SJSA1 (cell line): ENCODE measurements at regions not wholly inside any gene's neighbourhood (a gene's known extent, or its start where the extent isn't known, plus 50 kb on each side); places are given as distances from the start of the nearest gene placed in this dataset.

Experiments used
- DNase-seq, 2 experiments: peaks; one replicate each; pipeline ENCODE4 v3.0.0-alpha.2; 2015 to 2020; ENCODE audit warnings: low spot score in 2 of 2, low read depth in 1 of 2
- H3K27ac ChIP-seq: fragments of 250-450 bp; sonication (Bioruptor Pico); 2 replicates; pipeline ENCODE4 v1.5.1; 2020; ENCODE audit warnings: mild to moderate bottlenecking, moderate library complexity
- H3K27me3 ChIP-seq: fragments of 250-450 bp; sonication (Bioruptor Pico); replicated peaks from 2 replicates; pipeline ENCODE4 v1.5.1; 2020; ENCODE audit warnings: mild to moderate bottlenecking, moderate library complexity
- H3K36me3 ChIP-seq: fragments of 250-450 bp; sonication (Bioruptor Pico); 2 replicates; pipeline ENCODE4 v1.5.1; 2020; ENCODE audit warnings: mild to moderate bottlenecking
- H3K4me1 ChIP-seq: fragments of 250-450 bp; sonication (Bioruptor Pico); replicated peaks from 2 replicates; pipeline ENCODE4 v1.6.1; 2021; ENCODE audit warnings: mild to moderate bottlenecking
- H3K4me3 ChIP-seq: fragments of 250-450 bp; sonication (Bioruptor Pico); 2 replicates; pipeline ENCODE4 v1.5.1; 2020; ENCODE audit warnings: mild to moderate bottlenecking
- H3K9me3 ChIP-seq: fragments of 250-450 bp; sonication (Bioruptor Pico); replicated peaks from 2 replicates; pipeline ENCODE4 v1.5.1; 2020; ENCODE audit warnings: mild to moderate bottlenecking

- Histone ChIP-seq H3K4me1 (no peaks in the 10 kb centered on the region), H3K4me3 (no peak overlapping the region), H3K27me3 (peaks cover 3% of the 10 kb centered on the region; the same call in 1 of the 2 replicates), H3K36me3 (no peaks in the 10 kb centered on the region), H3K27ac (no peak overlapping the region), H3K9me3 (no peaks in the 10 kb centered on the region)
- DNase-seq, result no peak
These were observed 596.1 kb downstream of the PTPRU start for GRCh38 chr1:29832471-29832870.

GRCh38 chr1:29831500-29832117 is 595.3 kb downstream of the PTPRU start:
- DNase-seq, result no peak
- H3K27me3 ChIP-seq, result peaks cover 3% of the 10 kb centered on the region; the same call in 1 of the 2 replicates
- H3K4me3 ChIP-seq, result no peak overlapping the region
- H3K27ac ChIP-seq, result no peak overlapping the region
- no peaks in the 10 kb centered on the region for H3K36me3 ChIP-seq
- H3K9me3 ChIP-seq, result no peaks in the 10 kb centered on the region
- no peaks in the 10 kb centered on the region for H3K4me1 ChIP-seq

- peaks cover 3% of the 10 kb centered on the region; the same call in 1 of the 2 replicates for H3K27me3 ChIP-seq
- H3K9me3 ChIP-seq, result no peaks in the 10 kb centered on the region
- no peak overlapping the region for H3K4me3 ChIP-seq
- no peaks in the 10 kb centered on the region for H3K4me1 ChIP-seq
- no peak for DNase-seq
- no peak overlapping the region for H3K27ac ChIP-seq
- no peaks in the 10 kb centered on the region for H3K36me3 ChIP-seq
These were observed 594.6 kb downstream of the PTPRU start for GRCh38 chr1:29830916-29831315.

- Histone ChIP-seq H3K27me3 (peaks cover 3% of the 10 kb centered on the region; the same call in 1 of the 2 replicates), H3K4me1 (no peaks in the 10 kb centered on the region)
- no peak for DNase-seq
These were observed 594.1 kb downstream of the PTPRU start for GRCh38 chr1:29830383-29830782.

GRCh38 chr1:29829448-29830344 is 593.4 kb downstream of the PTPRU start:
- no peak overlapping the region for H3K4me3 ChIP-seq
- no peaks in the 10 kb centered on the region; the same call in 1 of the 2 replicates for H3K4me1 ChIP-seq
- H3K27ac ChIP-seq, result no peak overlapping the region
- peaks cover 3% of the 10 kb centered on the region; the same call in 1 of the 2 replicates for H3K27me3 ChIP-seq
- H3K9me3 ChIP-seq, result no peaks in the 10 kb centered on the region
- no peaks in the 10 kb centered on the region for H3K36me3 ChIP-seq
- DNase-seq, result no peak

More at GRCh38 chr1:29830383-29830782, 594.1 kb downstream of the PTPRU start:
- Histone ChIP-seq H3K36me3 (no peaks in the 10 kb centered on the region), H3K9me3 (no peaks in the 10 kb centered on the region), H3K27ac (no peak overlapping the region), H3K4me3 (no peak overlapping the region)

- H3K9me3 ChIP-seq, result no peaks in the 10 kb centered on the region
- no peak overlapping the region for H3K4me3 ChIP-seq
- H3K27ac ChIP-seq, result no peak overlapping the region
- no peaks in the 10 kb centered on the region; the same call in 1 of the 2 replicates for H3K4me1 ChIP-seq
- H3K36me3 ChIP-seq, result no peaks in the 10 kb centered on the region
- H3K27me3 ChIP-seq, result peaks cover 3% of the 10 kb centered on the region; the same call in 1 of the 2 replicates
- DNase-seq, result no peak
These were observed 592.5 kb downstream of the PTPRU start for GRCh38 chr1:29828526-29829447.

- Histone ChIP-seq H3K4me1 (no peaks in the 10 kb centered on the region; the same call in 1 of the 2 replicates), H3K36me3 (no peaks in the 10 kb centered on the region), H3K27me3 (no peaks in the 10 kb centered on the region; the same call in 1 of the 2 replicates), H3K27ac (no peak overlapping the region), H3K9me3 (no peaks in the 10 kb centered on the region), H3K4me3 (no peak overlapping the region)
- DNase-seq, result no peak
These were observed 591.6 kb downstream of the PTPRU start for GRCh38 chr1:29827801-29828525.

GRCh38 chr1:29827237-29827750 is 591.0 kb downstream of the PTPRU start:
- no peaks in the 10 kb centered on the region for H3K36me3 ChIP-seq
- no peak for DNase-seq
- H3K27me3 ChIP-seq, result no peaks in the 10 kb centered on the region; the same call in none of the 2 replicates
- no peak overlapping the region for H3K4me3 ChIP-seq
- H3K4me1 ChIP-seq, result no peaks in the 10 kb centered on the region; the same call in 1 of the 2 replicates
- H3K27ac ChIP-seq, result no peak overlapping the region
- no peaks in the 10 kb centered on the region for H3K9me3 ChIP-seq

GRCh38 chr1:29826646-29827045 is 590.3 kb downstream of the PTPRU start:
- no peak for DNase-seq
- no peaks in the 10 kb centered on the region for H3K36me3 ChIP-seq
- no peak overlapping the region for H3K27ac ChIP-seq
- no peaks in the 10 kb centered on the region; the same call in 1 of the 2 replicates for H3K4me1 ChIP-seq
- H3K4me3 ChIP-seq, result no peak overlapping the region
- no peaks in the 10 kb centered on the region; the same call in none of the 2 replicates for H3K27me3 ChIP-seq
- no peaks in the 10 kb centered on the region for H3K9me3 ChIP-seq

- Histone ChIP-seq H3K27ac (no peak overlapping the region), H3K9me3 (no peaks in the 10 kb centered on the region), H3K27me3 (no peaks in the 10 kb centered on the region; the same call in none of the 2 replicates), H3K4me3 (no peak overlapping the region), H3K36me3 (no peaks in the 10 kb centered on the region), H3K4me1 (no peaks in the 10 kb centered on the region; the same call in 1 of the 2 replicates)
- DNase-seq, result no peak
These were observed 589.7 kb downstream of the PTPRU start for GRCh38 chr1:29825941-29826415.

GRCh38 chr1:29825274-29825940 is 589.1 kb downstream of the PTPRU start:
- Histone ChIP-seq H3K9me3 (no peaks in the 10 kb centered on the region), H3K4me3 (no peak overlapping the region), H3K27ac (no peak overlapping the region), H3K36me3 (no peaks in the 10 kb centered on the region), H3K4me1 (no peaks in the 10 kb centered on the region; the same call in 1 of the 2 replicates), H3K27me3 (peaks cover 1% of the 10 kb centered on the region; the same call in 1 of the 2 replicates)
- DNase-seq, result no peak
